HG03571 (cell line): ENCODE measurements at regions not wholly inside any gene's neighbourhood (a gene's known extent, or its start where the extent isn't known, plus 50 kb on each side); places are given as distances from the start of the nearest gene placed in this dataset.

Experiments used
- ATAC-seq: cut with Tn5 transposase; IDR thresholded peaks from one replicate; pipeline ENCODE4 v1.9.1; 2021; ENCODE audit not compliant: unreplicated experiment

GRCh38 chr4:20443015-20443805, 191.5 kb downstream of the SLIT2 start:
- ATAC-seq: no peak

GRCh38 chr4:20444599-20445337, 193.1 kb downstream of the SLIT2 start:
- ATAC-seq: no peak

GRCh38 chr4:20445933-20446723, 194.4 kb downstream of the SLIT2 start:
- ATAC-seq: no peak

DNA sequence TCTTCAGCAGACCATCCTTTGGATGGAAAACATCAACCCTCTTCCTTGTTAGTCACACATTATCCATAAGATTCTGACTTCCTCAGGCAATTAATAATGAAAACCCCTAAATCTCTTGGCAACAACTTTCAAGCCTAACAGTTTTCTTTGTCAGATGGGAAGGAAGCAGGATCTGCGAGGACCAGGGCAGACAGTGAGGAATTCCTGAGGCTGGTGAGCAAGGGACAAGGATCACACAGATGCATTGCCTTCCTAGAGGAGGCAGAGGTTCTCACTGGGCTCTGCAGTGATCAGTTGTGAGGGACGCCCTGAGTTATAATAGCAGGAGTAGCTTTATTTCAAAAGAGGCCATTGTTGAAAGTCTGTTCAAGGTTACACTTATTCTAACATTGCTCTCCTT, 195.4 kb downstream of the SLIT2 start:
- ATAC-seq: no peak

DNA sequence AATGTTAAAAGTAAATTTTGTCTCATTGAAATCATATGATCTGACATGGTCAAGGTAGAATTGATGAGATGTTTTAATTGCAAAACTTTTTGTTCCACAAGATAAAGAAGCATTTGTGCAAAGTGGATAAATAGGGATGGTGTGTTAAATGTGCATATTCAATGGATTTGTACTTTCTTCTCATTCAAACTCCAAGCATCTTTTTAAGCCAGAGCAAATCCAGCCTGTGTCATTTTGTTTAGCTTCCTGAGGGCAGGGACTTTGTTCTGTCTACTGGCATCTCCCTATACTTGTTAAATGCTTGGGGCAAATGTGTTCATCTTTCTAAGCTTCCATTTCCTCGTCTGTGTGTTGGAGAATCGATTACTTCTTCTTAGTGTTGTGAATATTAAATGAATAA, 200.3 kb downstream of the SLIT2 start:
- no peak for ATAC-seq

DNA sequence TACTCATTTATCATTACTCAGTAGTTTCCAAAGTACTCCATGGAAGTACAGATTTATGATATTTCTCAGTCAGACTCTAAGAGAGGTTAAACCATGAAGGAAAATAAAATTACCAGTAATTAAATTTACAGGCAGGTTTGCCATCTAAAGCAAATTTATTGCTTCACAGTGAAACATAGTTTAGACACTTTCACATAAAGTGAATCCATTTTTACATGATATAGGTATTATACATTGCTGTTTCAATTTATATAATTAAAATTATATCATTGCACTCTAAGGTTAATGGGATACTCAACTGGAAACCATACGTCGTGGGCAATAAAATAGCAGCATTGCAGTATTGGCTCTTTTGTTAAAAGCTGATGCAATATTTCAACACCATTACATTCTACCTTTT, 202.8 kb downstream of the SLIT2 start:
- ATAC-seq: no peak

GRCh38 chr4:20456407-20456806, 204.7 kb downstream of the SLIT2 start:
- ATAC-seq: no peak

- ATAC-seq: no peak
Observed at GRCh38 chr4:20462426-20463175, 210.9 kb downstream of the SLIT2 start.

DNA sequence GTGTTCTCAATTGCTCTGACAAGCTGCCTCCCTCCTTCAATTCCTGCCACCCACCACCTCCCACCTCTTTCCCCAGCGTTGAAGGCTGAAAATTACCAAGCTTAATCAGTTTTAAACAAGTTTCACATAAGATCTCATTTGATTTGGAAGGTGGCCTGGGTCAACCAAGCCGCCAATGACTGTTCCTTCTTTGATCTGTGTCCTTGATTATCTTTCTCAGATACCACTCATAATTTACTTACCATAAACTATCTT, 211.4 kb downstream of the SLIT2 start:
- ATAC-seq: no peak

DNA sequence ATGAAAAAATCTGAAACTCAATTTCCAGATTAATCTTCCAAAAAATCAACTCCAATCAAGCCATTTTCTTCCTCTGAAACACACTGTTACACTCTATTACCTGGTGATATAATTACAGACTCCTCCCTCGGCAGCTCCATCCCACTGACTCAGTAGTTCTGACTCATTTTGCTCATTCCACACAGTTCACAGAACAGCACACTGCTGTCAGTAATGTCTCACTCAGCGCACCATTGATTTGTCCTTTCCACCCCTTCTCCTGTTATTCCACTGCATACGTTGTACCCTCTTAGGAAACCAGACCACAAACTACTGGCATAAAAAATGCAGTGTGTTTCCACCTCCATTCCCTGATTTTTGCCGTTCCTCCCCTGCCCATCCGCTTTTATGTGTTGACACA, 212.7 kb downstream of the SLIT2 start:
- no peak for ATAC-seq

GRCh38 chr4:20474119-20474518, 222.4 kb downstream of the SLIT2 start:
- ATAC-seq: no peak

GRCh38 chr4:20478412-20478811, 221.8 kb upstream of the PACRGL start:
- ATAC-seq: no peak

DNA sequence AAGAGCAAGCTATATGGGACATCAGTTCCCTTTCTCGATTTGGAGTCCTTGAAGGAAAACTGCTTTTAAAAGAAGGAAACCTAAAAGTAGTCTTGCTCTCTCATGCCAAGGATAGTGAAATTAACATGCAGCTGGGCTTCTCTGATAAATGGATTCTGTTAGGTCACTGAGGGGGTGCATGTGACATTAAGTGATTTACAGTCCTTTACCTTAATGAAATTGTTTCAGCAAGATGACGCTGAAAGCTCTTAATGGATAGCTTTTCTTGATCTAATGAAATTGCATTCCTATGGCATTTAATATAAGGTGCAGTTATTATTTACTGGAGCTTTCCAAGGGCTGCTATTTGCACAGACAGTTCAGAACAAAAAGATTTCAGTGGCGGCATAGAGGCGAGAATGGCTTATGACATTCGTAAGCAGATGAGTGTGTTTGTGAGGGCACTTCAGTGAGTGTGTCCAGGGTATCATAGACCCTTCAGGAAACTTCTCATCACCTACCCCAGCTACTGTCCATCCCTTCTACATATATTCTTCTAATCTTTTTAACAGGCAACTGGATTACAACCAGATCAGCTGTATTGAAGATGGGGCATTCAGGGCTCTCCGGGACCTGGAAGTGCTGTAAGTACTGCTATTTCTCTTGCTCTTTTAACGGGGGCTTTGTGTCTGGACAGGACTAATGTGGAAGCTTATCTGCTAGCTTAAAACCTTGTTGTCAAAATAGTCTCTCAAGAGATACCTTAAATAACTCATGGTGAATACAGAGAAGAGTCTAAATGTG, 219.9 kb upstream of the PACRGL start:
- no peak for ATAC-seq

- no peak for ATAC-seq
Observed at GRCh38 chr4:20483416-20483815, 216.8 kb upstream of the PACRGL start.

DNA sequence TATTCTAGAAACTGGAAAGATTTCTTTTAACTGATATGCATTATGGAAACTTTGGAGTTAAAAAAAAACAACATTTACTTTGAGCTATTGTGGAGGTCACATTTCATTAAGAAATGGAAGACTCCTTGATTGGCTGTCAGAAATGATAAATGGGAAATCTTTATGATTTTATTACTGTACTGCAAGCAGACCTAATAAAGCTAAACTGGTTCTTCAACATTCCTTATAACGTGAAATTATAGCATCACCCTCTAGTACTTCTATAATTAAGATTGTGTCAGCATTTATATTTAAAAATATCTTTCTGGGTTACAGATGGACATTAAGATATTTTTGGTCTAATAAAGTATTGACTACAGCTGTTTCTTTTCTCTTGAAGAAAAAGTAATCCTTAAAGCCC, 213.8 kb upstream of the PACRGL start:
- ATAC-seq: no peak

- no peak for ATAC-seq
Observed at GRCh38 chr4:20487446-20487845, 212.8 kb upstream of the PACRGL start.

DNA sequence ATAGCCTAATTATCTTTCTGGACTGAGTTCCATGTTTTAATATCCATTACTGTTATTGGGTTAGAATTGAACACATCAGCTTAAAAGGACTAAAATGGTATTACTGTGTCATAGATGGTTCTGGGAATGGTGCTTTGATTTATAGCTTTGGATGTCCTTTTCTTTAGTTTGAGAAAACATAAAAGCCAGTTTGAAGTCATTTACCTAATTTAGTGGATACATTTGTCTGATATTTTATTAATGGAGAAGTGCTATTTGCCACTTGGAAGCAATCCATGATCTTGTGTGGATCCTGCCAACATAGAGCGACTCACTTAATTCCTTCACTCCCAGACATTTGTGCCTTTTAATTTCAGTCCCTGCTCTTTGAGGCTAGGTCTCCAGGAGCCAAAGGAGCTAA, 212.4 kb upstream of the PACRGL start:
- no peak for ATAC-seq

DNA sequence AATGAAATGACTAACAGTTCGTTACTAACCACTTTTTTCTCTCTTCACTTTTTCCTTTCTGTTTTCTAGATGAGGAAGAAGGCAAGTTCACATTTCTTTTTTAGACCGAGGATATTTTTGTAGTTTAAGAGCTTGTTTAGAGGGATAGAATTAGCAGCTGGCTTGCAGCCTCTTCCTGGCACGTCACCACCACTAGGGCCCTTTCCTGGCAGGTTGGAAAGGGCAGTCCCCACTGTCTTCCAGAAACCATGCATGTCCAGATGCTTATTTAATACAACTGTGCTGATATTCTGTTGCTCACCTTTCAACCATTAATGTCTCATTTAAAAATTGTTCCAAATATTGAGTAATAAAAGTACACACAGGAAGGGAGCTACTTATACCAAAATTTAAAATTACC, 209.5 kb upstream of the PACRGL start:
- no peak for ATAC-seq

DNA sequence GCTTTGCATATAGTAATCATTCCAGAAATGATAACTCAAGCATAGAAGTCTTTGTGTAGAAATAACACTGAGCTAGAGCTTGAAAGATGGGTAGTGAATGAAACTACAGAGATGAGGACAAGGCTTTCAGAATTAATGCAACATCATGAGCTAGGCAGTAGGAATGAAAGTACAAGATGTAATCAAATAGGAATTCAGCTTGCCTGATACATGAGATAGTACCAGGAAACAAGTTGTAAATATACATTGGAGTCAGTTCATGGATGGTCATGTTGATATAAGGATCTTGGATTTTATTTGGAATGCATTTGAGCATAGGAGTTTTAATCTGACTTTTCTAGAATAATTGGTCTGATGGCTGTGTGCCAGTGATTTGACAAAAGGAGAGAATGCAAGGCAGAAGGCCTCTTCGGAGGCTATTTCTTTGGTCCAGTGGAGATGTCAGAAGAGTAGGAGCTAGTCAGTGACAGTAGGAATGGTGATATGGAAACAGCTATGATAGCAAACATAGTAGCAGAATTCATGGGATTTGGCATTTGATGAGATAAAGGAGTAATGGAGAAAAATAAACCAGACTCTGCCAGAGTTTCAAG, 206.4 kb upstream of the PACRGL start:
- no peak for ATAC-seq

DNA sequence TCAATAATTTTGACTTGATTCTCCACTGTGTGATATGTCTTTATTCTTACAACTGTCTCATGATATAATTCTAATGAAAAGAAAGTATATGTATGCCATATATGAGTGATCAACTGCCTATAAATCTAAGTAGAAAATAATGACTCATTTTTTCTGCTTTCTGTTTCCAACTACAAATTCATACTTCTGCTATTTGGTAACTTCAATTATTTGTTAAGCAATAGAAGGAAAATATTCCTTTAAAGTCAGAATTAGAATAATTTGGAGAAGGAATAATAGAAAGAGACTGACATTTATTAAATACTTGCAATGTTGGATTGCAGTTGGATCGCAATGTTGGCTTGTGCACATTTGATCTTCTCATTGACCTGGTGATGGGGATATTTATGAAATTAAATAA, 204.2 kb upstream of the PACRGL start:
- ATAC-seq: no peak
